A549 (cell line): ENCODE measurements at regions not wholly inside any gene's neighbourhood (a gene's known extent, or its start where the extent isn't known, plus 50 kb on each side); places are given as distances from the start of the nearest gene placed in this dataset.

ENCODE experiments used
- JUN ChIP-seq, 2 experiments: fragments of >200 bp; sonication (Bioruptor Twin); formaldehyde crosslinking; IDR thresholded peaks; 2 replicates in 1 of 2; 3 replicates in 1 of 2; pipeline ENCODE4 v1.6.1; 2016 to 2017
- POLR2A ChIP-seq: IDR thresholded peaks from 2 replicates; pipeline ENCODE4 v1.6.1; 2012; ENCODE audit warnings: mild to moderate bottlenecking, low read length
- RNF2 ChIP-seq: fragments of 200-600 bp; sonication (generic); IDR thresholded peaks from 2 replicates; pipeline ENCODE4 v1.6.1; 2016; ENCODE audit warnings: low read depth, mild to moderate bottlenecking, antibody characterized with exemption, moderate library complexity, borderline replicate concordance
- TF ChIP-seq, protein P1 (sequence below): fragments of >200 bp; sonication (Bioruptor Twin); formaldehyde crosslinking; IDR thresholded peaks from 3 replicates; pipeline ENCODE4 v1.5.1; 2016
- TF ChIP-seq, protein P2 (sequence below): fragments of 200-600 bp; sonication (generic); IDR thresholded peaks from 2 replicates; pipeline ENCODE4 v1.6.1; 2016; ENCODE audit warnings: antibody characterized with exemption, mild to moderate bottlenecking, moderate library complexity

DNA sequence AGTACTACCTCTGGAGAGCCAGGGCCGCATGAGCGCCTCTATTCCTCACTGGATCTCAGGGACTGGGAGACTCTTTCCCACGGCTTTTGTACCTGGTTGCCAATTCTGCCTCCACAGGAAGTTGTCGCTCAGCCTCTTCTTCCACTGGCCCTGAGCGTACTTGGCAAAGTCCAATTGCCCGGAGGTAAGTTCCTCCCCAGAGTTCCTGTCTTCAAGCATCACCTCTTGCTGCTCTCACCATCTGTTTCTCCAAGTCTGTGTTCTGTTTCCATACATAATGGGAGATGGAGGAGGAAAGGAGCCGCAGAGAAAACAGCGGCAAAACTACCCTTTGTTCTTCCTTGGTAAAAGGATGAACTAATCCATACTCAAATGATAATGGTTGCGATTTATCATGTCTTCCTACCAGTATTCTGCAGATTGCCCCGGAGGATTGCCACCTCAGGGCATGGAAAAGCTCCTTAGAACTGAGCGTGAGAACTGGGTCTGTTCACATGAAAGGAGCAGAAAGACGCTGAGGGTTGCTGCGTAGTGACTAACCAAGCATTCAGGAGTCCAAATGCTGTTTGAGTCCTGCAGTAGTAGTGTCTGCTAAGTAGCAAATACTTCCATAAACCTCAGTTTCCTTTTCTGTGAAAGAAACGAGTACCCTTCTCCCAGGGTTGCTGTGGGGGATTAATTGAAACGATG lies 170.2 kb upstream of the GLI3 start:
- TF ChIP-seq, protein P1, sequence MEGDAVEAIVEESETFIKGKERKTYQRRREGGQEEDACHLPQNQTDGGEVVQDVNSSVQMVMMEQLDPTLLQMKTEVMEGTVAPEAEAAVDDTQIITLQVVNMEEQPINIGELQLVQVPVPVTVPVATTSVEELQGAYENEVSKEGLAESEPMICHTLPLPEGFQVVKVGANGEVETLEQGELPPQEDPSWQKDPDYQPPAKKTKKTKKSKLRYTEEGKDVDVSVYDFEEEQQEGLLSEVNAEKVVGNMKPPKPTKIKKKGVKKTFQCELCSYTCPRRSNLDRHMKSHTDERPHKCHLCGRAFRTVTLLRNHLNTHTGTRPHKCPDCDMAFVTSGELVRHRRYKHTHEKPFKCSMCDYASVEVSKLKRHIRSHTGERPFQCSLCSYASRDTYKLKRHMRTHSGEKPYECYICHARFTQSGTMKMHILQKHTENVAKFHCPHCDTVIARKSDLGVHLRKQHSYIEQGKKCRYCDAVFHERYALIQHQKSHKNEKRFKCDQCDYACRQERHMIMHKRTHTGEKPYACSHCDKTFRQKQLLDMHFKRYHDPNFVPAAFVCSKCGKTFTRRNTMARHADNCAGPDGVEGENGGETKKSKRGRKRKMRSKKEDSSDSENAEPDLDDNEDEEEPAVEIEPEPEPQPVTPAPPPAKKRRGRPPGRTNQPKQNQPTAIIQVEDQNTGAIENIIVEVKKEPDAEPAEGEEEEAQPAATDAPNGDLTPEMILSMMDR: no peak
- no peak for TF ChIP-seq POLR2A
- TF ChIP-seq, protein P2, sequence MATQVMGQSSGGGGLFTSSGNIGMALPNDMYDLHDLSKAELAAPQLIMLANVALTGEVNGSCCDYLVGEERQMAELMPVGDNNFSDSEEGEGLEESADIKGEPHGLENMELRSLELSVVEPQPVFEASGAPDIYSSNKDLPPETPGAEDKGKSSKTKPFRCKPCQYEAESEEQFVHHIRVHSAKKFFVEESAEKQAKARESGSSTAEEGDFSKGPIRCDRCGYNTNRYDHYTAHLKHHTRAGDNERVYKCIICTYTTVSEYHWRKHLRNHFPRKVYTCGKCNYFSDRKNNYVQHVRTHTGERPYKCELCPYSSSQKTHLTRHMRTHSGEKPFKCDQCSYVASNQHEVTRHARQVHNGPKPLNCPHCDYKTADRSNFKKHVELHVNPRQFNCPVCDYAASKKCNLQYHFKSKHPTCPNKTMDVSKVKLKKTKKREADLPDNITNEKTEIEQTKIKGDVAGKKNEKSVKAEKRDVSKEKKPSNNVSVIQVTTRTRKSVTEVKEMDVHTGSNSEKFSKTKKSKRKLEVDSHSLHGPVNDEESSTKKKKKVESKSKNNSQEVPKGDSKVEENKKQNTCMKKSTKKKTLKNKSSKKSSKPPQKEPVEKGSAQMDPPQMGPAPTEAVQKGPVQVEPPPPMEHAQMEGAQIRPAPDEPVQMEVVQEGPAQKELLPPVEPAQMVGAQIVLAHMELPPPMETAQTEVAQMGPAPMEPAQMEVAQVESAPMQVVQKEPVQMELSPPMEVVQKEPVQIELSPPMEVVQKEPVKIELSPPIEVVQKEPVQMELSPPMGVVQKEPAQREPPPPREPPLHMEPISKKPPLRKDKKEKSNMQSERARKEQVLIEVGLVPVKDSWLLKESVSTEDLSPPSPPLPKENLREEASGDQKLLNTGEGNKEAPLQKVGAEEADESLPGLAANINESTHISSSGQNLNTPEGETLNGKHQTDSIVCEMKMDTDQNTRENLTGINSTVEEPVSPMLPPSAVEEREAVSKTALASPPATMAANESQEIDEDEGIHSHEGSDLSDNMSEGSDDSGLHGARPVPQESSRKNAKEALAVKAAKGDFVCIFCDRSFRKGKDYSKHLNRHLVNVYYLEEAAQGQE: no peak
- TF ChIP-seq RNF2: no peak
- no peak for TF ChIP-seq JUN (IDR thresholded peaks at IDR 0.05)
